ENCODE measurements at regions not wholly inside any gene's neighbourhood (a gene's known extent, or its start where the extent isn't known, plus 50 kb on each side); places are given as distances from the start of the nearest gene placed in this dataset.

GRCh38 chrX:15043538-15043937, 170.3 kb downstream of the MOSPD2 start:
- no peak for TF ChIP-seq CTCF (IDR thresholded peaks at IDR 0.05)
- TF ChIP-seq POLR2A (IDR thresholded peaks at IDR 0.05) = no peak

Measured in stomach (tissue), 4 donors.